H9 (cell line): ENCODE measurements at regions not wholly inside any gene's neighbourhood (a gene's known extent, or its start where the extent isn't known, plus 50 kb on each side); places are given as distances from the start of the nearest gene placed in this dataset.

Experiments
- DNase-seq: peaks from one replicate; pipeline ENCODE4 v3.0.0-alpha.2; 2017
- H2AFZ ChIP-seq: one replicate; pipeline ENCODE4 v1.6.1; 2013; ENCODE audit warnings: mild to moderate bottlenecking, low read length, control low read depth, moderate library complexity
- H2AK5ac ChIP-seq: 2 replicates; pipeline ENCODE4 v1.6.1; 2013; ENCODE audit warnings: low read length, control low read depth, mixed read lengths; ENCODE audit not compliant: insufficient read length
- H2BK120ac ChIP-seq: one replicate; pipeline ENCODE4 v1.6.1; 2013; ENCODE audit warnings: low read depth, mild to moderate bottlenecking, low read length, control low read depth, inconsistent platforms; ENCODE audit not compliant: poor library complexity, severe bottlenecking
- H2BK12ac ChIP-seq: 2 replicates; pipeline ENCODE4 v1.6.1; 2013; ENCODE audit warnings: low read length, control low read depth, mixed read lengths, low read depth; ENCODE audit not compliant: insufficient read length
- H2BK15ac ChIP-seq: 2 replicates; pipeline ENCODE4 v1.6.1; 2013; ENCODE audit warnings: low read depth, low read length, control low read depth
- H2BK20ac ChIP-seq: one replicate; pipeline ENCODE4 v1.6.1; 2013; ENCODE audit warnings: low read depth, mild to moderate bottlenecking, low read length, control low read depth, inconsistent platforms; ENCODE audit not compliant: poor library complexity, severe bottlenecking
- H2BK5ac ChIP-seq: 2 replicates; pipeline ENCODE4 v1.6.1; 2013; ENCODE audit warnings: low read length, control low read depth, mixed read lengths; ENCODE audit not compliant: insufficient read length
- H3K14ac ChIP-seq: 2 replicates; pipeline ENCODE4 v1.6.1; 2013; ENCODE audit warnings: low read length, control low read depth; ENCODE audit not compliant: insufficient read depth
- H3K18ac ChIP-seq: 2 replicates; pipeline ENCODE4 v1.6.1; 2013; ENCODE audit warnings: low read depth, mild to moderate bottlenecking, mixed read lengths, low read length, control low read depth; ENCODE audit not compliant: insufficient read length
- H3K23ac ChIP-seq: 2 replicates; pipeline ENCODE4 v1.6.1; 2013; ENCODE audit warnings: low read length, control low read depth, mixed read lengths, low read depth; ENCODE audit not compliant: insufficient read length
- H3K23me2 ChIP-seq: 2 replicates; pipeline ENCODE4 v1.6.1; 2013; ENCODE audit warnings: low read depth, mild to moderate bottlenecking, mixed read lengths, low read length, control low read depth; ENCODE audit not compliant: insufficient read length, poor library complexity, severe bottlenecking
- H3K27ac ChIP-seq: 2 replicates; pipeline ENCODE4 v1.5.1; 2013; ENCODE audit warnings: low read length, control low read depth, mixed read lengths, low read depth; ENCODE audit not compliant: insufficient read length
- H3K27me3 ChIP-seq: 2 replicates; pipeline ENCODE4 v1.6.1; 2013; ENCODE audit warnings: low read length, control low read depth, inconsistent platforms; ENCODE audit not compliant: insufficient read depth
- H3K4ac ChIP-seq: 2 replicates; pipeline ENCODE4 v1.6.1; 2013; ENCODE audit warnings: low read depth, mild to moderate bottlenecking, control low read depth, inconsistent platforms, low read length, moderate library complexity
- H3K4me1 ChIP-seq: 2 replicates; pipeline ENCODE4 v1.6.1; 2013; ENCODE audit warnings: low read length, control low read depth, inconsistent platforms; ENCODE audit not compliant: insufficient read depth
- H3K4me2 ChIP-seq: 2 replicates; pipeline ENCODE4 v1.6.1; 2013; ENCODE audit warnings: low read length, control low read depth, mixed read lengths; ENCODE audit not compliant: insufficient read length, insufficient read depth
- H3K56ac ChIP-seq: 2 replicates; pipeline ENCODE4 v1.6.1; 2013; ENCODE audit warnings: low read depth, mild to moderate bottlenecking, mixed read lengths, low read length, control low read depth; ENCODE audit not compliant: insufficient read length
- H3K79me1 ChIP-seq: 2 replicates; pipeline ENCODE4 v1.6.1; 2013; ENCODE audit warnings: low read depth, mild to moderate bottlenecking, moderate library complexity, low read length, control low read depth, inconsistent platforms; ENCODE audit not compliant: insufficient read depth, poor library complexity, severe bottlenecking
- H3K79me2 ChIP-seq: 2 replicates; pipeline ENCODE4 v1.6.1; 2013; ENCODE audit warnings: low read length, control low read depth, inconsistent platforms; ENCODE audit not compliant: insufficient read depth
- H3K9ac ChIP-seq: 2 replicates; pipeline ENCODE4 v1.6.1; 2013; ENCODE audit warnings: low read length, control low read depth, mixed read lengths; ENCODE audit not compliant: insufficient read length; ENCODE audit errors: extremely low read depth
- H3K9me3 ChIP-seq: one replicate; pipeline ENCODE4 v1.6.1; 2013; ENCODE audit warnings: low read depth, low read length, inconsistent platforms; ENCODE audit not compliant: control insufficient read depth
- H3T11ph ChIP-seq: one replicate; pipeline ENCODE4 v1.6.1; 2013; ENCODE audit warnings: mild to moderate bottlenecking, low read length, control low read depth, inconsistent platforms
- H4K20me1 ChIP-seq: one replicate; pipeline ENCODE4 v1.6.1; 2013; ENCODE audit not compliant: control insufficient read depth, insufficient read length, insufficient read depth
- H4K5ac ChIP-seq: 2 replicates; pipeline ENCODE4 v1.6.1; 2013; ENCODE audit warnings: low read depth, mild to moderate bottlenecking, mixed read lengths, low read length, control low read depth; ENCODE audit not compliant: insufficient read length
- H4K8ac ChIP-seq: replicated peaks from 2 replicates; pipeline ENCODE4 v1.6.1; 2013; ENCODE audit warnings: low read length, control low read depth, mixed read lengths, low read depth; ENCODE audit not compliant: insufficient read length
- H4K91ac ChIP-seq: 2 replicates; pipeline ENCODE4 v1.6.1; 2013; ENCODE audit warnings: low read depth, mild to moderate bottlenecking, moderate library complexity, mixed read lengths, low read length, control low read depth; ENCODE audit not compliant: insufficient read length
- H3K27ac Mint-ChIP-seq, 3 experiments: 2 replicates in 2 of 3; 3 replicates in 1 of 3; pipeline ENCODE4 v1.8.0; 2020 to 2021; ENCODE audit warnings: mixed read lengths in 3 of 3, mild to moderate bottlenecking in 1 of 3, moderate library complexity in 1 of 3
- H3K27me3 Mint-ChIP-seq: 2 replicates; pipeline ENCODE4 v1.8.0; 2021; ENCODE audit warnings: low read depth, mild to moderate bottlenecking, moderate library complexity, mixed read lengths
- H3K36me3 Mint-ChIP-seq, 3 experiments: 2 replicates in 2 of 3; 3 replicates in 1 of 3; pipeline ENCODE4 v1.8.0; 2020 to 2021; ENCODE audit warnings: low read depth in 3 of 3, mixed read lengths in 3 of 3; ENCODE audit not compliant: insufficient read depth in 1 of 3
- H3K4me1 Mint-ChIP-seq, 2 experiments: 2 replicates each; pipeline ENCODE4 v1.8.0; 2020; ENCODE audit warnings: mixed read lengths in 2 of 2
- H3K4me3 Mint-ChIP-seq, 2 experiments: 2 replicates in 1 of 2; 3 replicates in 1 of 2; pipeline ENCODE4 v1.8.0; 2020 to 2021; ENCODE audit warnings: mild to moderate bottlenecking in 2 of 2, mixed read lengths in 2 of 2, moderate library complexity in 1 of 2
- H3K9me3 Mint-ChIP-seq, 2 experiments: 2 replicates in 1 of 2; 3 replicates in 1 of 2; pipeline ENCODE4 v1.8.0; 2020; ENCODE audit warnings: mild to moderate bottlenecking in 2 of 2, mixed read lengths in 2 of 2, moderate library complexity in 1 of 2
- CTCF ChIP-seq: fragments of 200-600 bp; sonication (generic); conservative IDR thresholded peaks from 3 replicates; pipeline ENCODE4 v1.8.0; 2021; ENCODE audit warnings: antibody characterized with exemption, mild to moderate bottlenecking
- WGBS: extraction: QIAGEN DNeasy Blood & Tissue Kit; methylation state at CpG from one replicate; pipeline ENCODE4 v1.1.7; 2013; ENCODE audit warnings: missing lambda C conversion rate, low lambda C conversion rate, mixed read lengths; ENCODE audit not compliant: insufficient read length; ENCODE audit errors: extremely low coverage; 5-methylcytosine and 5-hydroxymethylcytosine counted together

GRCh38 chr12:115060477-115061168 lies 376.6 kb upstream of the TBX3 start:
- Histone ChIP-seq H4K20me1 (no peaks in the 10 kb centered on the region), H3K18ac (no peak overlapping the region), H3K4me1 (no peaks in the 10 kb centered on the region; the same call in 1 of the 2 replicates), H2BK12ac (no peak overlapping the region), H3K27me3 (no peaks in the 10 kb centered on the region), H2BK5ac (no peak overlapping the region), H4K8ac (no peak overlapping the region), H4K91ac (no peak overlapping the region), H2AK5ac (no peak overlapping the region), H3K14ac (no peak overlapping the region), H4K5ac (no peak overlapping the region), H3K27ac (no peak overlapping the region), H2BK15ac (no peak overlapping the region), H3K9me3 (no peaks in the 10 kb centered on the region), H3K4me2 (no peak overlapping the region), H3K9ac (no peak overlapping the region), H3K56ac (no peak overlapping the region), H3K23ac (no peak overlapping the region), H3K4ac (no peak overlapping the region), H3T11ph (no peak overlapping the region), H3K79me2 (no peaks in the 10 kb centered on the region), H2BK20ac (no peak overlapping the region), H3K23me2 (no peaks in the 10 kb centered on the region), H2AFZ (no peak overlapping the region), H2BK120ac (no peak overlapping the region), H3K79me1 (no peaks in the 10 kb centered on the region)
- H3K9me3 Mint-ChIP-seq = no peaks in the 10 kb centered on the region
- H3K4me1 Mint-ChIP-seq = peaks cover 21 to 28% of the 10 kb centered on the region in 2 experiments
- no peaks in the 10 kb centered on the region for H3K36me3 Mint-ChIP-seq
- no peak for DNase-seq
- H3K27ac Mint-ChIP-seq = no peak overlapping the region
- no peaks in the 10 kb centered on the region for H3K27me3 Mint-ChIP-seq
- no CpG with 5 or more reads among the region's 6 CpGs for WGBS
- TF ChIP-seq CTCF = no peak
- no peak overlapping the region for H3K4me3 Mint-ChIP-seq
